Hematopoietic multipotent progenitor cell treated with erythropoietin and hydrocortisone succinate and interleukin-3 and kit ligand, for 15 days (in vitro differentiated cells): ENCODE measurements at regions not wholly inside any gene's neighbourhood (a gene's known extent, or its start where the extent isn't known, plus 50 kb on each side); places are given as distances from the start of the nearest gene placed in this dataset.

Experiments used
- DNase-seq: peaks from one replicate; pipeline ENCODE4 v3.0.0-alpha.2; 2015; ENCODE audit warnings: low spot score

- no peak for DNase-seq
Observed at GRCh38 chr13:105297839-105298238, 1237.6 kb downstream of the EFNB2 start.

GRCh38 chr13:105291987-105292386, 1243.5 kb downstream of the EFNB2 start:
- DNase-seq: no peak

GRCh38 chr13:105290596-105290995, 1244.9 kb downstream of the EFNB2 start:
- no peak for DNase-seq

- DNase-seq: no peak
Observed at GRCh38 chr13:105285526-105285925, 1249.9 kb downstream of the EFNB2 start.

- DNase-seq: no peak
Observed at GRCh38 chr13:105282406-105283285, 1252.8 kb downstream of the EFNB2 start.

GRCh38 chr13:105278943-105279381, 1256.5 kb downstream of the EFNB2 start:
- no peak for DNase-seq

- no peak for DNase-seq
Observed at GRCh38 chr13:105276571-105276970, 1258.9 kb downstream of the EFNB2 start.

- DNase-seq: no peak
Observed at GRCh38 chr13:105273665-105274222, 1261.7 kb downstream of the EFNB2 start.

- DNase-seq: no peak
Observed at GRCh38 chr13:105272660-105273631, 1262.5 kb downstream of the EFNB2 start.

GRCh38 chr13:105266615-105267014, 1268.8 kb downstream of the EFNB2 start:
- DNase-seq: no peak

GRCh38 chr13:105262579-105262978, 1272.9 kb downstream of the EFNB2 start:
- no peak for DNase-seq

GRCh38 chr13:105259426-105259825, 1276.0 kb downstream of the EFNB2 start:
- no peak for DNase-seq

- DNase-seq: no peak
Observed at GRCh38 chr13:105255472-105255871, 1280.0 kb downstream of the EFNB2 start.

- DNase-seq: no peak
Observed at GRCh38 chr13:105251293-105251692, 1284.2 kb downstream of the EFNB2 start.

- no peak for DNase-seq
Observed at GRCh38 chr13:105247830-105248229, 1287.6 kb downstream of the EFNB2 start.

GRCh38 chr13:105240371-105240770, 1295.1 kb downstream of the EFNB2 start:
- no peak for DNase-seq

GRCh38 chr13:105232439-105232838, 1303.0 kb downstream of the EFNB2 start:
- no peak for DNase-seq

- no peak for DNase-seq
Observed at GRCh38 chr13:105232006-105232405, 1303.5 kb downstream of the EFNB2 start.

GRCh38 chr13:105231579-105231978, 1303.9 kb downstream of the EFNB2 start:
- DNase-seq: no peak

GRCh38 chr13:105220881-105221280, 1314.6 kb downstream of the EFNB2 start:
- no peak for DNase-seq

GRCh38 chr13:105220063-105220462, 1315.4 kb downstream of the EFNB2 start:
- DNase-seq: no peak

GRCh38 chr13:105219651-105220050, 1315.8 kb downstream of the EFNB2 start:
- DNase-seq: no peak
